Thyroid gland (tissue), 4 donors: ENCODE measurements at regions not wholly inside any gene's neighbourhood (a gene's known extent, or its start where the extent isn't known, plus 50 kb on each side); places are given as distances from the start of the nearest gene placed in this dataset.

Experiments
- POLR2A ChIP-seq, 2 donors: fragments of 450-650 bp; IDR thresholded peaks; one replicate each; pipeline ENCODE4 v1.6.1; 2017; ENCODE audit warnings: antibody characterized with exemption in 2 of 2, mild to moderate bottlenecking in 2 of 2, moderate library complexity in 1 of 2
- TF ChIP-seq, protein P1 (sequence below), 6 experiments: fragments of 200-600 bp in 3 of 6; fragments of 450-650 bp in 3 of 6; sonication (generic) in 3 of 6; IDR thresholded peaks; one replicate each; pipeline ENCODE4 v1.5.1; 2016 to 2019; ENCODE audit warnings: antibody characterized with exemption in 6 of 6, mild to moderate bottlenecking in 2 of 6, inconsistent platforms in 1 of 6, moderate library complexity in 1 of 6

DNA sequence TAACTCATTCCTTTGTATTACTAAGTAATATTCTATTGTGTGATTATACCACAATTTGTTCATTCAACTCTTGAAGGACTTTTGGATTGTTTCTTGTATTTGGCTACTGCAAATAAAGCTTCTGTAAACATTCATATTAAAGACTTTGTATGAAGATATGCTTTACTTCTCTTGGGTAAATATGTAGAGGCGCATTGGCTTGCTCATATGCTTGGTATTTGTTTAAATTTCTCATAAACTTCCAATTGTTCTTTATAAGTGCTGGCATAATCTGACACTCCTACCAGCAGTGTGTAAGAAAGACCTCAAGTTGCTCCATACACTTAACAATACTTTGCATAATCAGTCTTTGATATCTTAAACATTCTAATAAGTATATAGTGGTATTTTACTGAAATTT is 792.8 kb upstream of the LRRTM1 start:
- TF ChIP-seq, protein P1, sequence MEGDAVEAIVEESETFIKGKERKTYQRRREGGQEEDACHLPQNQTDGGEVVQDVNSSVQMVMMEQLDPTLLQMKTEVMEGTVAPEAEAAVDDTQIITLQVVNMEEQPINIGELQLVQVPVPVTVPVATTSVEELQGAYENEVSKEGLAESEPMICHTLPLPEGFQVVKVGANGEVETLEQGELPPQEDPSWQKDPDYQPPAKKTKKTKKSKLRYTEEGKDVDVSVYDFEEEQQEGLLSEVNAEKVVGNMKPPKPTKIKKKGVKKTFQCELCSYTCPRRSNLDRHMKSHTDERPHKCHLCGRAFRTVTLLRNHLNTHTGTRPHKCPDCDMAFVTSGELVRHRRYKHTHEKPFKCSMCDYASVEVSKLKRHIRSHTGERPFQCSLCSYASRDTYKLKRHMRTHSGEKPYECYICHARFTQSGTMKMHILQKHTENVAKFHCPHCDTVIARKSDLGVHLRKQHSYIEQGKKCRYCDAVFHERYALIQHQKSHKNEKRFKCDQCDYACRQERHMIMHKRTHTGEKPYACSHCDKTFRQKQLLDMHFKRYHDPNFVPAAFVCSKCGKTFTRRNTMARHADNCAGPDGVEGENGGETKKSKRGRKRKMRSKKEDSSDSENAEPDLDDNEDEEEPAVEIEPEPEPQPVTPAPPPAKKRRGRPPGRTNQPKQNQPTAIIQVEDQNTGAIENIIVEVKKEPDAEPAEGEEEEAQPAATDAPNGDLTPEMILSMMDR (IDR thresholded peaks at IDR 0.05), result no peak
- no peak for TF ChIP-seq POLR2A (IDR thresholded peaks at IDR 0.05)
